Coronary artery (tissue), 2 donors: ENCODE measurements at regions not wholly inside any gene's neighbourhood (a gene's known extent, or its start where the extent isn't known, plus 50 kb on each side); places are given as distances from the start of the nearest gene placed in this dataset.

Source experiments
- DNase-seq: peaks from one replicate; pipeline ENCODE4 v3.0.0-alpha.2; 2017; ENCODE audit warnings: low spot score
- H3K27ac ChIP-seq, 2 donors: fragments of 200-600 bp; sonication (generic); one replicate each; pipeline ENCODE4 v1.5.1; 2016 to 2019
- H3K4me3 ChIP-seq: fragments of 200-600 bp; sonication (generic); 2 replicates; pipeline ENCODE4 v1.5.1; 2016; ENCODE audit warnings: mild to moderate bottlenecking, moderate library complexity
- CTCF ChIP-seq: fragments of 200-600 bp; sonication (generic); IDR thresholded peaks from one replicate; pipeline ENCODE4 v1.5.1; 2019; ENCODE audit warnings: antibody characterized with exemption

- H3K27ac ChIP-seq: no peak overlapping the region
- H3K4me3 ChIP-seq: no peak overlapping the region
- TF ChIP-seq CTCF: no peak
- DNase-seq: no peak
Observed at GRCh38 chr11:97832451-97832850, 1188.3 kb upstream of the CNTN5 start.

- Histone ChIP-seq H3K4me3 (no peak overlapping the region), H3K27ac (no peak overlapping the region)
- no peak for DNase-seq
- TF ChIP-seq CTCF: no peak
Observed at GRCh38 chr11:97833412-97833811, 1187.3 kb upstream of the CNTN5 start.

GRCh38 chr11:97844016-97844415 is 1176.7 kb upstream of the CNTN5 start:
- Histone ChIP-seq H3K27ac (no peak overlapping the region), H3K4me3 (no peak overlapping the region)
- DNase-seq: no peak
- no peak for TF ChIP-seq CTCF

- no peak for TF ChIP-seq CTCF
- DNase-seq: no peak
- H3K27ac ChIP-seq: no peak overlapping the region
- no peak overlapping the region for H3K4me3 ChIP-seq
Observed at GRCh38 chr11:97847730-97848129, 1173.0 kb upstream of the CNTN5 start.

- no peak for DNase-seq
- H3K4me3 ChIP-seq: no peak overlapping the region
- H3K27ac ChIP-seq: no peak overlapping the region
- TF ChIP-seq CTCF: no peak
Observed at GRCh38 chr11:97850701-97851100, 1170.0 kb upstream of the CNTN5 start.

GRCh38 chr11:97854357-97854756 is 1166.4 kb upstream of the CNTN5 start:
- DNase-seq: no peak
- TF ChIP-seq CTCF: no peak
- no peak overlapping the region for H3K4me3 ChIP-seq

GRCh38 chr11:97854877-97855276 is 1165.9 kb upstream of the CNTN5 start:
- Histone ChIP-seq H3K4me3 (no peak overlapping the region), H3K27ac (no peak overlapping the region)
- TF ChIP-seq CTCF: no peak
- DNase-seq: no peak

More at GRCh38 chr11:97854357-97854756, 1166.4 kb upstream of the CNTN5 start:
- no peak overlapping the region for H3K27ac ChIP-seq
